PC-3 (cell line): ENCODE measurements at regions not wholly inside any gene's neighbourhood (a gene's known extent, or its start where the extent isn't known, plus 50 kb on each side); places are given as distances from the start of the nearest gene placed in this dataset.

Source experiments
- ATAC-seq: fragments of 200-7000 bp; cut with Tn5 transposase; 2 replicates; pipeline ENCODE4 v1.9.1; 2020; ENCODE audit warnings: mild to moderate bottlenecking, moderate library complexity
- BruUV-seq: library from RNA; stranded (reverse); fragments of 400-500 nt; replicated peaks from 2 replicates; lab custom pipeline; 2021; lab: Mats Ljungman, UMichigan
- CTCF ChIA-PET: fragments of 300-600 bp; sonication (Branson Sonifier 250); formaldehyde crosslinking; loops from one replicate; lab custom pipeline; 2022; ENCODE audit warnings: antibody characterized with exemption; lab: Charles Lee
- POLR2A ChIA-PET: fragments of 300-600 bp; sonication (Branson Sonifier 250); formaldehyde crosslinking; loops from one replicate; lab custom pipeline; 2022; ENCODE audit warnings: antibody characterized with exemption; ENCODE audit not compliant: unreplicated experiment; lab: Charles Lee
- DNase-seq: peaks from one replicate; pipeline ENCODE4 v3.0.0-alpha.2; 2015
- H2AFZ ChIP-seq: fragments of 300-600 bp; sonication (generic); 2 replicates; pipeline ENCODE4 v1.6.0; 2016; ENCODE audit warnings: antibody characterized with exemption, low read length
- H3F3A ChIP-seq: fragments of 300-600 bp; sonication (generic); one replicate; pipeline ENCODE4 v1.6.0; 2017; ENCODE audit warnings: antibody characterized with exemption, low read length, control low read depth, mild to moderate bottlenecking; ENCODE audit not compliant: unreplicated experiment
- H3K27ac ChIP-seq: fragments of 300-600 bp; sonication (generic); 2 replicates; pipeline ENCODE4 v1.5.1; 2016; ENCODE audit warnings: mild to moderate bottlenecking, low read length
- H3K27me3 ChIP-seq: fragments of 300-600 bp; sonication (generic); 2 replicates; pipeline ENCODE4 v1.6.1; 2016; ENCODE audit warnings: low read length, mixed read lengths
- H3K36me3 ChIP-seq: fragments of 300-600 bp; sonication (generic); 2 replicates; pipeline ENCODE4 v1.6.1; 2016; ENCODE audit warnings: low read depth, mixed run types, low read length, mixed read lengths
- H3K4me1 ChIP-seq: fragments of 300-600 bp; sonication (generic); 2 replicates; pipeline ENCODE4 v1.5.1; 2016; ENCODE audit warnings: low read length; ENCODE audit not compliant: insufficient read depth
- H3K4me2 ChIP-seq: fragments of 300-600 bp; sonication (generic); 2 replicates; pipeline ENCODE4 v1.6.0; 2016; ENCODE audit warnings: low read length
- H3K4me3 ChIP-seq: fragments of 300-600 bp; sonication (generic); 2 replicates; pipeline ENCODE4 v1.5.1; 2016; ENCODE audit warnings: mild to moderate bottlenecking, low read length, mixed read lengths
- H3K79me2 ChIP-seq: fragments of 300-600 bp; sonication (generic); 2 replicates; pipeline ENCODE4 v1.6.1; 2017; ENCODE audit warnings: low read length, mixed read lengths
- H3K9ac ChIP-seq: fragments of 300-600 bp; sonication (generic); 2 replicates; pipeline ENCODE4 v1.6.0; 2016; ENCODE audit warnings: mild to moderate bottlenecking, low read length
- H3K9me2 ChIP-seq: fragments of 300-600 bp; sonication (generic); replicated peaks from 2 replicates; pipeline ENCODE4 v1.6.1; 2016; ENCODE audit warnings: mixed run types, low read length, mixed read lengths
- H3K9me3 ChIP-seq: fragments of 300-600 bp; sonication (generic); 2 replicates; pipeline ENCODE4 v1.6.1; 2016; ENCODE audit warnings: low read length, mixed read lengths
- H4K20me1 ChIP-seq: fragments of 300-600 bp; sonication (generic); 2 replicates; pipeline ENCODE4 v1.6.1; 2016; ENCODE audit warnings: low read length, mixed read lengths
- EZH2 ChIP-seq: fragments of 300-600 bp; sonication (generic); IDR thresholded peaks from one replicate; pipeline ENCODE4 v1.6.1; 2017; ENCODE audit warnings: antibody characterized with exemption, mild to moderate bottlenecking, low read length; ENCODE audit not compliant: unreplicated experiment
- EZH2phosphoT487 ChIP-seq: fragments of 300-600 bp; sonication (generic); IDR thresholded peaks from 2 replicates; pipeline ENCODE4 v1.6.1; 2018; ENCODE audit warnings: mild to moderate bottlenecking, antibody characterized with exemption, low read length, borderline replicate concordance
- intact Hi-C: fragments of 100-400 bp; cut with micrococcal nuclease; formaldehyde crosslinking; loops from 2 replicates; pipeline ENCODE4 v1.9.0; 2023
- TF ChIP-seq, protein P1 (sequence below): fragments of 300-600 bp; sonication (generic); conservative IDR thresholded peaks from 2 replicates; pipeline ENCODE4 v1.5.1; 2017; ENCODE audit warnings: antibody characterized with exemption, low read depth, mild to moderate bottlenecking, low read length

DNA sequence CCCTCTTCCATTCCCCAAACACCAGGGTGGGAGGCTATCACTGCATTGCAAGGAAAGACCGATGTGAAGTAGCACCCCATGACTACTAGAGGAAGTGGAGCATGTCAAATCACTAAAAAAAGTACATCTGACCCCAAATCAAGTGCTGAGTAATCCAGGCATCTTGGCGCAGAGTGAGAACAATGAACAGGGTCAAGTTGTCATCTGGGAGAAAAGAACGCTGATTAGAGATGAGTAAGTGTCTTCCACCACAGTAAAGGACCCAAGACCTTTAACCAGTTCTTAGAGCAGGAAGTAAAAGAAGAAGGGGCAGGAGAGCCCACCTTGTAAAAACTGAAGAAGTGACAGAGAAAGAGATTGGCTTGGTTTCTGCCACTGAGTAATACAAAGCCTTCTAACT lies 75.0 kb upstream of the RAD23B start:
- H3K36me3 ChIP-seq, result no peaks in the 10 kb centered on the region
- no peaks in the 10 kb centered on the region for H3K9me2 ChIP-seq
- no peak overlapping the region for H3K27ac ChIP-seq
- H3K27me3 ChIP-seq, result no peaks in the 10 kb centered on the region
- H2AFZ ChIP-seq, result no peak overlapping the region
- H3K4me2 ChIP-seq, result no peak overlapping the region
- intact Hi-C loops, result no loop called here
- no peaks in the 10 kb centered on the region for H3F3A ChIP-seq
- no peak overlapping the region for H3K4me3 ChIP-seq
- no peaks in the 10 kb centered on the region for H4K20me1 ChIP-seq
- no peaks in the 10 kb centered on the region for H3K79me2 ChIP-seq
- peaks cover 12% of the 10 kb centered on the region for H3K4me1 ChIP-seq
- BruUV-seq, result no TSS peak
- ChIA-PET POLR2A (no interaction called here), CTCF (no interaction called here)
- H3K9ac ChIP-seq, result no peak overlapping the region
- no peak for DNase-seq
- TF ChIP-seq EZH2 (no peak), EZH2phosphoT487 (no peak)
- TF ChIP-seq, protein P1, sequence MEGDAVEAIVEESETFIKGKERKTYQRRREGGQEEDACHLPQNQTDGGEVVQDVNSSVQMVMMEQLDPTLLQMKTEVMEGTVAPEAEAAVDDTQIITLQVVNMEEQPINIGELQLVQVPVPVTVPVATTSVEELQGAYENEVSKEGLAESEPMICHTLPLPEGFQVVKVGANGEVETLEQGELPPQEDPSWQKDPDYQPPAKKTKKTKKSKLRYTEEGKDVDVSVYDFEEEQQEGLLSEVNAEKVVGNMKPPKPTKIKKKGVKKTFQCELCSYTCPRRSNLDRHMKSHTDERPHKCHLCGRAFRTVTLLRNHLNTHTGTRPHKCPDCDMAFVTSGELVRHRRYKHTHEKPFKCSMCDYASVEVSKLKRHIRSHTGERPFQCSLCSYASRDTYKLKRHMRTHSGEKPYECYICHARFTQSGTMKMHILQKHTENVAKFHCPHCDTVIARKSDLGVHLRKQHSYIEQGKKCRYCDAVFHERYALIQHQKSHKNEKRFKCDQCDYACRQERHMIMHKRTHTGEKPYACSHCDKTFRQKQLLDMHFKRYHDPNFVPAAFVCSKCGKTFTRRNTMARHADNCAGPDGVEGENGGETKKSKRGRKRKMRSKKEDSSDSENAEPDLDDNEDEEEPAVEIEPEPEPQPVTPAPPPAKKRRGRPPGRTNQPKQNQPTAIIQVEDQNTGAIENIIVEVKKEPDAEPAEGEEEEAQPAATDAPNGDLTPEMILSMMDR, result no peak
- no peak for ATAC-seq
- H3K9me3 ChIP-seq, result no peaks in the 10 kb centered on the region

DNA sequence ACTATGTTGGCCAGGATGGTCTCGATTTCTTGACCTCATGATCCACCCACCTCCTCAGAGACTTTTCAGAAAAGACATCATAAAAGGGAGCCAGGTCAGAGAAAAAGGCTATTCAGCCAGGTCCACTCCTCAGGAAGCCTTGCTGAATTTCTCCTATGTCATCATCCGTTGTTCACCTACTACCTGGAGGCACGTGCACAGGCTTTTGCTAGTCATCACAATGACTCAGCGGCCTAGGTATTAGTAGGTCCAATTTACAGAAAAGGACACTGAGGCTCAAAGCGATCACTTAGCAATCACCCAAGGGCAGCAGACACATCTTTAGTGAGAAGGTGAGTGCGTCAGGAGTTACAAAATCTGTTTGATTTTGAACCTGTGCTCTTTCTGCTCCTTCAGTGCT lies 72.3 kb upstream of the RAD23B start:
- intact Hi-C loops, result no loop called here
- Histone ChIP-seq H3K9me3 (no peaks in the 10 kb centered on the region), H2AFZ (no peak overlapping the region), H3K9me2 (no peaks in the 10 kb centered on the region), H3K9ac (no peak overlapping the region), H3K79me2 (no peaks in the 10 kb centered on the region), H3K4me3 (no peak overlapping the region), H3K36me3 (no peaks in the 10 kb centered on the region), H3K4me2 (no peak overlapping the region), H3K27me3 (no peaks in the 10 kb centered on the region), H3F3A (no peaks in the 10 kb centered on the region), H3K4me1 (peaks cover 21% of the 10 kb centered on the region), H4K20me1 (no peaks in the 10 kb centered on the region), H3K27ac (no peak overlapping the region)
- no peak for DNase-seq
- POLR2A ChIA-PET, result no interaction called here
- CTCF ChIA-PET, result no interaction called here
- BruUV-seq, result no TSS peak
- TF ChIP-seq EZH2phosphoT487 (no peak), EZH2 (no peak)
- TF ChIP-seq, protein P1, result no peak
- no peak for ATAC-seq

- no peaks in the 10 kb centered on the region for H3F3A ChIP-seq
- no peaks in the 10 kb centered on the region for H3K9me3 ChIP-seq
- H2AFZ ChIP-seq, result no peak overlapping the region
- no peak overlapping the region for H3K4me3 ChIP-seq
- no peak overlapping the region for H3K9ac ChIP-seq
- H3K4me1 ChIP-seq, result peaks cover 21% of the 10 kb centered on the region
- no TSS peak for BruUV-seq
- no peak overlapping the region for H3K4me2 ChIP-seq
- H3K27ac ChIP-seq, result no peak overlapping the region
- intact Hi-C loops, result no loop called here
- CTCF ChIA-PET, result no interaction called here
- no peaks in the 10 kb centered on the region for H3K9me2 ChIP-seq
- DNase-seq, result no peak
- H4K20me1 ChIP-seq, result no peaks in the 10 kb centered on the region
- TF ChIP-seq EZH2phosphoT487 (no peak), EZH2 (no peak)
- TF ChIP-seq, protein P1, result no peak
- no peak for ATAC-seq
- no peaks in the 10 kb centered on the region for H3K27me3 ChIP-seq
- H3K79me2 ChIP-seq, result no peaks in the 10 kb centered on the region
- POLR2A ChIA-PET, result no interaction called here
- no peaks in the 10 kb centered on the region for H3K36me3 ChIP-seq
These were observed 71.7 kb upstream of the RAD23B start for GRCh38 chr9:107211284-107211923.
